ENCODE measurements at regions not wholly inside any gene's neighbourhood (a gene's known extent, or its start where the extent isn't known, plus 50 kb on each side); places are given as distances from the start of the nearest gene placed in this dataset.

- TF ChIP-seq, protein P1, sequence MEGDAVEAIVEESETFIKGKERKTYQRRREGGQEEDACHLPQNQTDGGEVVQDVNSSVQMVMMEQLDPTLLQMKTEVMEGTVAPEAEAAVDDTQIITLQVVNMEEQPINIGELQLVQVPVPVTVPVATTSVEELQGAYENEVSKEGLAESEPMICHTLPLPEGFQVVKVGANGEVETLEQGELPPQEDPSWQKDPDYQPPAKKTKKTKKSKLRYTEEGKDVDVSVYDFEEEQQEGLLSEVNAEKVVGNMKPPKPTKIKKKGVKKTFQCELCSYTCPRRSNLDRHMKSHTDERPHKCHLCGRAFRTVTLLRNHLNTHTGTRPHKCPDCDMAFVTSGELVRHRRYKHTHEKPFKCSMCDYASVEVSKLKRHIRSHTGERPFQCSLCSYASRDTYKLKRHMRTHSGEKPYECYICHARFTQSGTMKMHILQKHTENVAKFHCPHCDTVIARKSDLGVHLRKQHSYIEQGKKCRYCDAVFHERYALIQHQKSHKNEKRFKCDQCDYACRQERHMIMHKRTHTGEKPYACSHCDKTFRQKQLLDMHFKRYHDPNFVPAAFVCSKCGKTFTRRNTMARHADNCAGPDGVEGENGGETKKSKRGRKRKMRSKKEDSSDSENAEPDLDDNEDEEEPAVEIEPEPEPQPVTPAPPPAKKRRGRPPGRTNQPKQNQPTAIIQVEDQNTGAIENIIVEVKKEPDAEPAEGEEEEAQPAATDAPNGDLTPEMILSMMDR (IDR thresholded peaks at IDR 0.05): no peak
Measured at GRCh38 chr7:84675633-84676034, 481.0 kb upstream of the SEMA3A start.

DNA sequence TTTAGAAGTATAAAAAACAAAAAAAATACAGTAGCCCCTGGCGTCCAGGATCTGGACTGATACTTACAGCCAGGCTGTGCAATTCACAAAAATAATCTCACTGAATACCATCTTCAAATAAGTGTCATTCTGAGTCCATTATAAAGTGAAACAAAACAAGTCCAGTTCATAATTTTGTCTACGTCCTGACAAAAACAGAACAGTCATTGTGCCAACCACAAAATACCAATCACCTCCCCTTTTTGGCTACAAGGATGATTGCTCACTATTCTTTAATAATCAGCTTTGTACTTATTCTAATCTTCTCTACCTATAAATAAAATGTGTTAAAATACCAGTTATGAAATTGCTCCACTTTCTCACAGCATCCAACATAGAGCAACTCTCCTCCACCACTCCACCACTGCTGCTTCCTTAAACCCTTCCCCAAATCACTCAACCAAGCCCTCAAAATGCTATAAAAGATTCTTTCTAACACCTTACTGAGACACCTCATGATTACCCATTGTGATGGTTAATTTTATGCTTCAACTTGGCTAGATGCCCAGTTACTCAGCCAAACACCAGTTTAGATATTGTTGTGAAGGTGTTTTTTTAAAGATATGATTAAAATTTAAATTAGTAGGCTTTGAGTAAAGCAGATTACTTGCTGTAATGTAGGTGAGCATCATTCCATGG, 479.8 kb upstream of the SEMA3A start:
- TF ChIP-seq, protein P1 (IDR thresholded peaks at IDR 0.05): no peak

DNA sequence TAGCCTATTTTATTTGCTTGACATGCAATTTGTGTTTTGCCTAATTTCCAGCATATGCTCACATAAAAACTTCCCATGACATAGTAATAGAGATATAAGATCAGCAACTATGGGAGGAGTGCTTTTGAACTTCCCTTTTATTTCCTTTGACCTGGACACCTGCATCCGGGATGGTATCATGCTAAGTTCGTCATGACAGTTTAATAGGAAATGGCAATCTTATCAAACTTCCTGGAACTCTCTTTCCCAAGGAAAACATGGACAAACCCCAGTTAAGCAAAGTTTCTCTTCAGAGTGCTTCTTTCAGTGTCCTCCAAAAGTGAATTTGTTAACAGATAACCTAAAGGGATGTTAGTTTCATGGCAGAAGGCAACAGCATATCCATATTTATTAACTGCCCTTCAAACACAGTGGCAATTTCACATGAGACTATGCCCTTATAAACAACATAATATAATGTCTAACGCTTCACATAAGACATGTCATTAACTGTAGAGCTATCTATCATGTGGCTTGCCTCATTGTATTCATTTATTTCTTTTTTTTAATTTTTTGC, 474.7 kb upstream of the SEMA3A start:
- TF ChIP-seq, protein P1 (IDR thresholded peaks at IDR 0.05): no peak

- TF ChIP-seq, protein P1 (IDR thresholded peaks at IDR 0.05): no peak
Measured at GRCh38 chr7:84668116-84668515, 473.5 kb upstream of the SEMA3A start.

DNA sequence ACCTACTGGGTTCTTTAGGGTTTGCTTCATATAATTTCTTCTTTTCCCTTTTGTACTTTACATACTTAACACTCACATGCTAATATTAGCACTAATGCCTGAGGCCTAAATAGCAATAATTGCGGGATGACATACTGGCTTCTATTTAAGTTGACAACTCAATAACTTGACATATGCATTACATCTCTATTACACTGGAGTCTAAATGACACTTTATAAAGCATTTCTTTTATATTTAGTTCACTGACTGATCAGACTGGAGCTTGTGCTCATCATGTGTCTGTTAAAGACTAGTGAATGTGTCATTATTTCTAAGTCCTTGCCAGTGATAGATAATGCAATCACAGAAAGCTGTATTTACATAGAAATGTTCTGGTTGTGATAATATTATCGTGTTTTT, 472.1 kb upstream of the SEMA3A start:
- TF ChIP-seq, protein P1 (IDR thresholded peaks at IDR 0.05): no peak

DNA sequence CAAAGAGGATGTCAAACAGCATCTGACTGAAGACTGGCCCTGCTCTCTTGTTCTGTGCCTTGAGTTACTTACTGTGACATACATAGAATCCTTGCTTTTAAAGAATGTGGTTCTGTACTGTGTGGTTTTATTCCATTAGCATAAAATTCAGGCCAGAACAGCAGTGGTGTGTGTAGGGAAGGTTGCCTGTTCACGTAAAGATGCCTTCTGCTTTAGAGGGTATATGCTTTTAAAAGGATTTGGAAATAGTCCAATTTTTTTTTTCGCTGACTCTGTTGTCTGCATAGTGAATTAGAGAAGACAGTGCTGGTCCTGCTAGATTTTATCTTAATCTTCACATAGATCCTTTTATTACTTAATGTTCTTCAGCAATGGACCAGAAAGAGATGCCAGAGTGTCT, 470.8 kb upstream of the SEMA3A start:
- TF ChIP-seq, protein P1 (IDR thresholded peaks at IDR 0.05): no peak

DNA sequence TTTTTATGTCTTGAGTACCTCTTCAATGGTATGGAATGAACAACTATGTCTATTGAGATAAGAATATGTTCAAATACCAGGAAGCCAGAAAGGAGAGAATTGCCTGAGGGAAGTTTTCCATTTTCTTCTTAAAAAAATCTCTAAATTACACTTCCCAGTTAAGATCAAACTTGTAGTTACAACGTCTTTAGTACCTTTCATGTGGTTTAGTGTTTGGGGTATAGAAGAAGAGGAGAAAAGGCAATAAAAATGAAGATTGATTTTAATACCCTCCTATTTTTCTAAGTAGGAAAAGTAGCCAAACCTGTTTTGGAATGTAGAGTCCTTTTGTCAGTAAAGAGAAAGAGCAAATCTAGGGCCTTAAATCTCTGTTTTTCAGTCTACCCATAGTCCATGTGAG, 470.0 kb upstream of the SEMA3A start:
- TF ChIP-seq, protein P1 (IDR thresholded peaks at IDR 0.05): no peak
